Natural killer cell (primary cell): ENCODE measurements at regions not wholly inside any gene's neighbourhood (a gene's known extent, or its start where the extent isn't known, plus 50 kb on each side); places are given as distances from the start of the nearest gene placed in this dataset.

Experiments used
- ATAC-seq, 3 donors: fragments of 150-1000 bp in 2 of 3; fragments of 200-7000 bp in 1 of 3; cut with Tn5 transposase; 1 replicate in 1 of 3; 2 replicates in 2 of 3; pipeline ENCODE4 v1.10.0; 2021; ENCODE audit warnings: mild to moderate bottlenecking in 2 of 3, moderate library complexity in 2 of 3
- DNase-seq, 2 donors: peaks; one replicate each; pipeline versions ENCODE4 v3.0.0 to v3.0.0-alpha.2; 2013 to 2021; ENCODE audit warnings: mixed read lengths in 1 of 2
- H3K27ac ChIP-seq: one replicate; pipeline ENCODE4 v1.5.1; 2013; ENCODE audit warnings: mild to moderate bottlenecking, low read length
- H3K27me3 ChIP-seq: one replicate; pipeline ENCODE4 v1.6.1; 2013; ENCODE audit warnings: low read length; ENCODE audit not compliant: control insufficient read depth, insufficient read depth
- H3K36me3 ChIP-seq: one replicate; pipeline ENCODE4 v1.6.1; 2013; ENCODE audit warnings: low read length; ENCODE audit not compliant: control insufficient read depth, insufficient read depth
- H3K4me1 ChIP-seq: one replicate; pipeline ENCODE4 v1.6.1; 2013; ENCODE audit warnings: low read length; ENCODE audit not compliant: control insufficient read depth, insufficient read depth
- H3K4me3 ChIP-seq: one replicate; pipeline ENCODE4 v1.5.1; 2013; ENCODE audit warnings: low read length
- H3K9me3 ChIP-seq: one replicate; pipeline ENCODE4 v1.6.1; 2013; ENCODE audit warnings: low read length; ENCODE audit not compliant: control insufficient read depth, insufficient read depth
- H3K27ac Mint-ChIP-seq, 2 donors: one replicate each; pipeline ENCODE4 v1.8.0; 2022; ENCODE audit warnings: mild to moderate bottlenecking in 2 of 2, mixed read lengths in 2 of 2, moderate library complexity in 1 of 2
- H3K27me3 Mint-ChIP-seq, 2 donors: one replicate each; pipeline ENCODE4 v1.8.0; 2022; ENCODE audit warnings: low read depth in 2 of 2, mixed read lengths in 2 of 2
- H3K36me3 Mint-ChIP-seq: one replicate; pipeline ENCODE4 v1.8.0; 2022; ENCODE audit warnings: mixed read lengths
- H3K4me1 Mint-ChIP-seq, 2 donors: one replicate each; pipeline ENCODE4 v1.8.0; 2022; ENCODE audit warnings: mixed read lengths in 2 of 2
- H3K4me3 Mint-ChIP-seq: one replicate; pipeline ENCODE4 v1.8.0; 2022; ENCODE audit warnings: mild to moderate bottlenecking, moderate library complexity, mixed read lengths
- H3K9me3 Mint-ChIP-seq, 2 donors: one replicate each; pipeline ENCODE4 v1.8.0; 2022; ENCODE audit warnings: mixed read lengths in 2 of 2
- WGBS: methylation state at CpG from one replicate; pipeline ENCODE4 v1.1.7; 2013; ENCODE audit warnings: missing lambda C conversion rate; ENCODE audit not compliant: insufficient coverage; 5-methylcytosine and 5-hydroxymethylcytosine counted together
- intact Hi-C: fragments of 100-400 bp; cut with micrococcal nuclease; formaldehyde crosslinking; loops from one replicate; pipeline ENCODE4 v1.14.2; 2022
- TF ChIP-seq, protein P1 (sequence below): fragments of 200-600 bp; IDR thresholded peaks from one replicate; pipeline ENCODE4 v1.8.0; 2022; ENCODE audit warnings: antibody characterized with exemption

DNA sequence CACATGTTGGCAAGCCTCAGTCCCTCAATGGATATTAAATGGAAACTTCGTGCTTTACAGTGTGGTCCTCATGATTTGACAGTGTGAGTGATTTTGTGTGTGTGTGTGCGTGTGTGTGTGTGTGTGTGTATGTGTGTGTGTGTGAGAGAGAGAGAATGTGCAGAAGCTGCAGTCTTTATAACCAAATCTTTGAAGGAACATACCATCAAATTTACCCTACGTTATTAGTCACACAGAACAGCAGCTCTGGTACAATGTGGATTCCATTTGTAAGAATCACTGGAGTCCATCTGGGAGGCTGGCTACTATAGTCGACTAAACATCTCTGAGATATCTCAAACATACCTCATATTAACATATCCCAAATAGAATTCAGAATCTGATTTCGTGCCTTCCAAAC, 928.0 kb upstream of the POT1 start:
- H3K9me3 ChIP-seq, result no peaks in the 10 kb centered on the region
- H3K4me3 ChIP-seq, result no peak overlapping the region
- intact Hi-C loops, result no loop called here
- Mint-ChIP-seq H3K27me3 (no peaks in the 10 kb centered on the region), H3K4me3 (no peak overlapping the region), H3K4me1 (no peaks in the 10 kb centered on the region), H3K9me3 (peaks cover 14 to 39% of the 10 kb centered on the region in 2 donors), H3K36me3 (no peaks in the 10 kb centered on the region), H3K27ac (no peak overlapping the region)
- no peak for ATAC-seq
- no peaks in the 10 kb centered on the region for H3K36me3 ChIP-seq
- H3K27me3 ChIP-seq, result no peaks in the 10 kb centered on the region
- WGBS, result 85% methylated on average over 4 of the region's 5 CpGs
- DNase-seq, result no peak
- TF ChIP-seq, protein P1, sequence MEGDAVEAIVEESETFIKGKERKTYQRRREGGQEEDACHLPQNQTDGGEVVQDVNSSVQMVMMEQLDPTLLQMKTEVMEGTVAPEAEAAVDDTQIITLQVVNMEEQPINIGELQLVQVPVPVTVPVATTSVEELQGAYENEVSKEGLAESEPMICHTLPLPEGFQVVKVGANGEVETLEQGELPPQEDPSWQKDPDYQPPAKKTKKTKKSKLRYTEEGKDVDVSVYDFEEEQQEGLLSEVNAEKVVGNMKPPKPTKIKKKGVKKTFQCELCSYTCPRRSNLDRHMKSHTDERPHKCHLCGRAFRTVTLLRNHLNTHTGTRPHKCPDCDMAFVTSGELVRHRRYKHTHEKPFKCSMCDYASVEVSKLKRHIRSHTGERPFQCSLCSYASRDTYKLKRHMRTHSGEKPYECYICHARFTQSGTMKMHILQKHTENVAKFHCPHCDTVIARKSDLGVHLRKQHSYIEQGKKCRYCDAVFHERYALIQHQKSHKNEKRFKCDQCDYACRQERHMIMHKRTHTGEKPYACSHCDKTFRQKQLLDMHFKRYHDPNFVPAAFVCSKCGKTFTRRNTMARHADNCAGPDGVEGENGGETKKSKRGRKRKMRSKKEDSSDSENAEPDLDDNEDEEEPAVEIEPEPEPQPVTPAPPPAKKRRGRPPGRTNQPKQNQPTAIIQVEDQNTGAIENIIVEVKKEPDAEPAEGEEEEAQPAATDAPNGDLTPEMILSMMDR, result no peak
- H3K4me1 ChIP-seq, result no peaks in the 10 kb centered on the region
- H3K27ac ChIP-seq, result no peak overlapping the region

DNA sequence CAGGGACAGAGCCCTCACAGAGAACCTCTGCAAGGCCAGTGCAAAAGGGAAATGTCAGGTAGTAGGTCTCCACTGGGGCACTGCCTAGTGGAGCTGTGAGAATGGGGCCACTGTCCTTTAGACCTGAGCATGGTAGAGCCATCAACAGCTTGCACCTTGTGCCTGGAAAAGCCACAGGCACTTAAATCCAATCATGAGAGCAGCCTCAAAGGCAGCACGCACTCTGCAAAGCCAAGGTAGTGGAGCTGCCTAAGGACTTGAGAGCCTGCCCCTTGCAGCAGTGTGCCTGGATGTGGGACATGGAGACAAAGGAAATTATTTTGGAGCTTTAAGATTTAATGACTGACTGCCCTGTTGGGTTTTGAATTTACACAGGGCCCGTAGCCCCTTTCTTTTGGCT, 918.5 kb upstream of the POT1 start:
- Mint-ChIP-seq H3K27me3 (no peaks in the 10 kb centered on the region), H3K4me3 (no peak overlapping the region), H3K27ac (no peak overlapping the region), H3K4me1 (no peaks in the 10 kb centered on the region), H3K36me3 (peaks cover 6% of the 10 kb centered on the region), H3K9me3 (peaks cover 15 to 31% of the 10 kb centered on the region in 2 donors)
- ATAC-seq, result no peak
- intact Hi-C loops, result no loop called here
- no peak for DNase-seq
- Histone ChIP-seq H3K9me3 (peaks cover 4% of the 10 kb centered on the region), H3K27me3 (no peaks in the 10 kb centered on the region), H3K27ac (no peak overlapping the region), H3K36me3 (no peaks in the 10 kb centered on the region), H3K4me1 (no peaks in the 10 kb centered on the region), H3K4me3 (no peak overlapping the region)
- 76% methylated on average over 2 of the region's 2 CpGs for WGBS
- TF ChIP-seq, protein P1, result no peak

DNA sequence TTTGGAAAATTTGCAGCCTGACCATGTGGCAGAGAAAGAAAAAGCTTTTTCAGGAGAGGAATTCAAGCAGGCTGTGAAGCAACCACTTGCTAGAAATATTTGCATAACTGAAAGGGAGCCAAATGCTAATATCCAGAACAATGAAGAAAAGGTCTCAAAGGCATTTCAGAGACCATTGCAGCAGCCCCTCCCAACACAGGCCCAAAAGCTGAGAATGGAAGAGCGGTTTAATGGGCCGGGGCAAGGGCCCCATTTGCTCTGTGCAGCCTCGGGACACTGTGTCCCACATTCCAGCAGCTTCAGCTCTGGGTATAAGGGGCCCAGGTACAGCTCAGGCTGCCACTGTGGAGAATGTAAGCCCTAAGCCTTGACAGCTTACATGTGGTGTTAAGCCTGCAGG, 918.1 kb upstream of the POT1 start:
- peaks cover 6% of the 10 kb centered on the region for H3K36me3 Mint-ChIP-seq
- Histone ChIP-seq H3K9me3 (peaks cover 4% of the 10 kb centered on the region), H3K36me3 (no peaks in the 10 kb centered on the region), H3K27me3 (no peaks in the 10 kb centered on the region), H3K27ac (no peak overlapping the region), H3K4me3 (no peak overlapping the region), H3K4me1 (no peaks in the 10 kb centered on the region)
- ATAC-seq (no peak), DNase-seq (no peak)
- H3K4me1 Mint-ChIP-seq, result no peaks in the 10 kb centered on the region
- TF ChIP-seq, protein P1, result no peak
- no peak overlapping the region for H3K27ac Mint-ChIP-seq
- intact Hi-C loops, result no loop called here
- 91% methylated on average over 3 of the region's 3 CpGs for WGBS
- no peak overlapping the region for H3K4me3 Mint-ChIP-seq
- peaks cover 15 to 31% of the 10 kb centered on the region in 2 donors for H3K9me3 Mint-ChIP-seq
- H3K27me3 Mint-ChIP-seq, result no peaks in the 10 kb centered on the region

DNA sequence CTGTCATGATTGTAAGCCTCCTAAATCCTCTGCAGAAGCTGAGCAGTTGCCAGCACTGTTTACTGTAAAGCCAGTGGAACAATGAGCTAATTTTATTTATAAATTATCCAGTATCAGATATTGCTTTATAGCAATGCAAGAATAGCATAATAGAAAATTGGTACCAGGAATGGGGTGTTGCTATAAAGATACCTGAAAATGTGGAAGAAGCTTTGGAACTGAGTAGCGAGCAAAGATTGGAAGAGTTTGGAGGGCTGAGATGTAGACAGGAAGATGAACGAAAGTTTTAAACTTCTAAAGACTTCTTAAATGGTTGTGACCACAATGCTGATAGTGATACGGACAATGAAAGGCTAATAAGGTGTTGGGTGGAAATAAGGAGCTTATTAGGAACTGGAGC, 917.4 kb upstream of the POT1 start:
- H3K27ac ChIP-seq, result no peak overlapping the region
- no peaks in the 10 kb centered on the region for H3K36me3 ChIP-seq
- Mint-ChIP-seq H3K4me1 (no peaks in the 10 kb centered on the region), H3K9me3 (peaks cover 15 to 26% of the 10 kb centered on the region in 2 donors), H3K27ac (no peak overlapping the region), H3K4me3 (no peak overlapping the region), H3K27me3 (no peaks in the 10 kb centered on the region), H3K36me3 (peaks cover 6% of the 10 kb centered on the region)
- H3K27me3 ChIP-seq, result no peaks in the 10 kb centered on the region
- peaks cover under 1% of the 10 kb centered on the region for H3K9me3 ChIP-seq
- no peaks in the 10 kb centered on the region for H3K4me1 ChIP-seq
- DNase-seq (no peak), ATAC-seq (no peak)
- H3K4me3 ChIP-seq, result no peak overlapping the region
- intact Hi-C loops, result no loop called here
- TF ChIP-seq, protein P1, result no peak
- WGBS, result 74% methylated on average over 3 of the region's 3 CpGs
